ENCODE measurements at regions not wholly inside any gene's neighbourhood (a gene's known extent, or its start where the extent isn't known, plus 50 kb on each side); places are given as distances from the start of the nearest gene placed in this dataset.
"Not testable (repeated sequence)": the region's sequence is repeated elsewhere in the genome, so short reads cannot be mapped to it uniquely, and the experiment has no call there.

- no peak for DNase-seq
Measured at GRCh38 chr4:83981156-83981555, 445.2 kb downstream of the GPAT3 start.

GRCh38 chr4:83979773-83980172 is 443.9 kb downstream of the GPAT3 start:
- no peak for DNase-seq

- no peak for DNase-seq
Measured at GRCh38 chr4:83974111-83974780, 438.3 kb downstream of the GPAT3 start.

DNA sequence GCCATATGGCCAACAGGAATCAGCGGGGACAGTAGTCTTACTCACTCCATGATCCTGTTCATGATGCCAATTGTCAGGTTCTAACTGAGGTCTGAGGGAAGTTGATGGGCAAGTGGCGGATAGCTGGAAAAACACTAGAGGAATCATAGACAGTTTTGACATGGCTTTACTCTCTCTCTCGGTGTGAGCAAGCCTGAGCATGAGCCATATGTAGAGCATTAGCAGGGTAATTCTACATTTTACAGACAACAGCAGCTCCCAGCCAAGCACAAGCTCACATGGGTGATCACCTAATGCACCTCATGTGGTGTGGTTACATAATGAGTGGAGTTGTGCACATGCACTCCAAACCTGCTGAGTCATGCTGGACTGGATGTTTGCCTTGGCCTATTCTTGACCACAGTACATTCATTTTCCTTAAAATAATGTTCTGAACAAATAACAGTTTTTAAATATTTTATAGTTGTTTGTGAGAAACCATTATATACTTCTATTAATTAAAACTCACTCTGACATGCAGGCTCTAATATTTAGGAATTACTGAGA is 429.2 kb downstream of the GPAT3 start:
- DNase-seq, result no peak

DNA sequence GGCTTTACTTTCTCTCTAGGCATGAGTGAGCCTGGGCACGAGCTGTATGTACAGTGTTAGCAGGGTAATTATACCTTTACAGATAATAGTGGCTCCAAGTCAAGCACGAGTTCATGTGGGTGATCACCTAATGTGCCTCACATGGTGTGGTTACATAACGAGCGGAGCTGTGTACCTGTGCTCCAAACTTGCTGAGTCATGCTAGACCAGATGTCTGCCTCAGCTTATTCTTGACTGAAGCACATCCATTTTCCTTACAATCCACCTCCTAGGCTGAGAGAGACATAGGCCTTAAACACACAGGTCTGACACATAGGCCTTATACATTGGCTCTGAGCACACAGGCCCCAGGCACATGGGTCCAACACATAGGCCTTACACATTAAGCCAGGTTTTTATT is 426.6 kb downstream of the GPAT3 start:
- no peak for DNase-seq

DNA sequence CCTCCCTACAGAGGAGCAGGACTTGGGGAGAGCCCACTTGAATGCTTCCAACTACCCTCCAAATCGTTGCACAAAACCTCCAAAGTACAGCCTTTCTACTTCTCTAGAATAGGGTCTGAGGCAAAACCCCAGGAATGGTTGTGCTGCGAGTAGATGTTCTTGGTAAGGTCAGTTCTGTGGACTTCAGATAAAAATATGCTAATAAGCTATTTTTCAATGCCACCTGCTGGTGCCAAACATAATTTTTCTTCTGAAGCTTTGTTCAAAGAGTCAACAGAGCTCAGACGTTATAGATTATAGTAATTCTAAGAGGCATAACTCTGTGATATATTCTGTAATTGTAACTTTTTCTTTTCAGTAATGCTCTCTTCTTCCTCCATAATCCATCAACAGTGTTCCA is 425.7 kb downstream of the GPAT3 start:
- DNase-seq, result no peak

GRCh38 chr4:83959160-83959559 is 423.3 kb downstream of the GPAT3 start:
- no peak for DNase-seq

DNA sequence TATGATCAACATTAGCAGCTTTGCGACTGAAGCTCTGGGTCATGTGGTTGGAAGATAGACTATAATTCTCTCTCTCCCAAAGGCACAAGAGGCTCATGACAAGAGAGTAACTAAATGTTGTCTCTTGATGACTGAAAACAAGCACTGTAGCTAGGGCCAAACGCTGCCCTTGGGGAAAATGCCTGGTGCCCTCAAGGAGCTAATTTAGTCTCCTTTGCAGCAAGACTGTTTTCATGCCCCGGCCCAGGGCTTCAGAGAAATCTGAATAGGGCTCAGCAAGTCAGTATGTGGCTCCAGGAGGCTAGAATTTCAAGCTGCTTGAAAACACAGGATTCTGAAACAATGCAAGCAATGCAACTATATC is 411.9 kb downstream of the GPAT3 start:
- DNase-seq, result no peak

- no peak for DNase-seq
Measured at GRCh38 chr4:83947125-83947829, 411.4 kb downstream of the GPAT3 start.

DNA sequence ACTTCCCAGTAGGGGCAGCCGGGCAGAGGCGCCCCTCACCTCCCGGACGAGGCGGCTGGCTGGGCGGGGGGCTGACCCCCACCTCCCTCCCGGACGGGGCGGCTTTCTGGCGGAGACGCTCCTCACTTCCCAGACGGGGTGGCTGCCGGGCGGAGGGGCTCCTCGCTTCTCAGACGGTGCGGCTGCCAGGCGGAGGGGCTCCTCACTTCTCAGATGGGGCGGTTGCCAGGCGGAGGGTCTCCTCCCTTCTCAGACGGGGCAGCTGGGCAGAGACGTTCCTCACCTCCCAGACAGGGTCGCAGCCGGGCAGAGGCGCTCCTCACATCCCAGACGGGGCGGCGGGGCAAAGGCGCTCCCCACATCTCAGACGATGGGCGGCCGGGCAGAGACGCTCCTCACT is 407.8 kb downstream of the GPAT3 start:
- DNase-seq, result not testable (repeated sequence)

DNA sequence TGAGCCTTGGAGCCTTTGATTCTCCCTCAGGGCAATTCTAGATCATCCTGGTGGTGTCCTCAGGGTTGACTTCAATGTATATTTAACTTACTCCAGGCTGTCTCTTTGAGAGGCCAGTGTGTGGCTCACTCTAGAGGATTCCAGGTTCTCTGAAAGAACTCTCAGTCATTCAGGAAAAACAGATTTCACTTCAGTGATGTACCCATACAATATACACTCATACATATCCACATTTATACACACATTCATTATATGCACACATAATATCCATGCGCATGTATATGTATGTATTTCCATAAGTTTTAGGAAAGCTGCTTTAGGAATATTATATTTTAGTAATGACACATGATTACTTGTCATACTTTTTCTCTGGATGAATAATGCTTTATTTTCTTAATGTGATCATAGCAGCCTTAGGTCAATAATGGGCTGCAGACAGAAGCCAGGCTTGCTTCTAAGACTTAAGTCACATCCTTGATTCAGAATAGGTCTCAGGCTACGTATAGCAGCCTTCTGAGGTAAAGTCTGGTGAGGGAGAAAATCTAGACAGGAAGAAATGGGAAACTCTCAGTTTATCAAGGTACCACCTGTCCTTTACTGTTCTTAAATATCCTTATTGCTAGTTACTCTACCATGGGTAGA is 397.0 kb downstream of the GPAT3 start:
- DNase-seq, result no peak

GRCh38 chr4:83931659-83932438 is 395.9 kb downstream of the GPAT3 start:
- no peak for DNase-seq

DNA sequence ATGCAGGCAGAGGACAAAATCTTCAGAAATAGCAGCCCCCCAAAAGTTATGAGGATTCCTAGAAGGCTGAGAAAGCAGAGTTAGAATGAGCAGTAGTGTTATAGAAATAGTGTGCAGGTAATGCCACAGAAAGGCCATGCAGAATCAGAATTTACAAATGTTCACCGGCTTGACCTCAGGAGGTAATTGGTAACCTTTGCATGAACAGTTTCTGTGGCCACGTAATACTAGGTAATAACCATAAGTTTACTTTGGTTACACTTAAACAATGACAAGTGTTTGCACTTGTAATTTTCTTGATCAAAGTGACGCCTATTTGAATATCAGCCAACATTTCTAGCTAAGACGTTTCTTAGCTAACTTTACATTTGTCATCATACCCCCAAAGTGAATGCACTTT is 393.6 kb downstream of the GPAT3 start:
- DNase-seq, result no peak

DNA sequence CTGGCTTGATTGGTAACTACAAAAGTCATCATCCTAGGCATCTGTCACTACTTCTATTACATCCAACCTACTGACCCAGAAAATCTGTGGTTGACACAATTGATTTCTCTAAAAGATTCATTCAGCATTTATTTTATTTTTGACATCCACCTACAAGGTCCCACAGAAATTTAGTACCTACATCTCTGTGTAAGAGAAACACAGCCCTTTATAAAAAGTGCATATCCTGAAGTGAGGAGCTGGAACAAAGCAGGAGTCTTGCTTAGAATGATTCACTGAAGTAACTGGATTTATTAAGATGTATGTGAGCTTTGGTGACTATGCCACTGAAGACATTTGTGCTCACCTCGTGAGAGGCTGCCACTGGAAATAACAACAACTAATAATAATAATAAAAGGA is 391.0 kb downstream of the GPAT3 start:
- no peak for DNase-seq

DNA sequence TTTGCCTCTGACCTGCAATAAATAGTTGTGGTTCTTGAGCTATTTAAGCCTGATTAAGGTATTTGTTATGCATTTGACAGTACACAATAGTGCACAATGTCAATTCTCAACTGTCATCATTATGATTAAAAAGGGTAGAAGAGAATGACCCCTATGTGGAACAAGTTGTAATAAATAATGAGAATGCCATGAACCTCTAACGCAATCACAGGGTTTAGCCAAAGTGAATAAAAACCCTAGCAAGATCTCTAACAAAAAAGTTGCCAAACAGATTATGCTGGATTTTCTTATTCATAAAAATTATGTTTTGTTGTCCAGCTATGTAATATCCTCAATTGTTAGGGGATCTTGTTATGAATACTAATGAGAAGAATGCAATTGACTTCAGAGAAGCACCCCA is 387.4 kb downstream of the GPAT3 start:
- DNase-seq, result no peak

DNA sequence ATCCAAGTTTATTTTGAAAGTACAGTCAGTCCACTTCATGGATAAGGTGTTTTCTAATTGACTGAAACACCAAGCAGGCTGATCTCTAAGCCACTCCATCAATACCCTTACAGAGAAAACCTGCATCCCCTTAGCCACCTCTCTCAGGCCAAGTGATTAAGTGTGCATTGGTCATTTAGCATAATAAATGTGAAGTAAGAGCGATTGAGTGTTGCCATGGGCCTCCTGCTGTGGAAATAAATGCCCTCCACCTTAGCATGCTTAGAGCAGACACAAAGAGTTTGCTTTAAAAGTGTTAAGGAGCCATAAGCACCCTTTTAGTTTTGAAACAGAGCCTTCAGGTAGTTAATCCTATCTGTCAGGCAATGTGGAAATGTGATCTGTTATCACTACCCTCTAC is 386.5 kb downstream of the GPAT3 start:
- DNase-seq, result no peak

GRCh38 chr4:83921124-83921523 is 385.2 kb downstream of the GPAT3 start:
- no peak for DNase-seq

- no peak for DNase-seq
Measured at GRCh38 chr4:83920375-83920774, 384.5 kb downstream of the GPAT3 start.

DNA sequence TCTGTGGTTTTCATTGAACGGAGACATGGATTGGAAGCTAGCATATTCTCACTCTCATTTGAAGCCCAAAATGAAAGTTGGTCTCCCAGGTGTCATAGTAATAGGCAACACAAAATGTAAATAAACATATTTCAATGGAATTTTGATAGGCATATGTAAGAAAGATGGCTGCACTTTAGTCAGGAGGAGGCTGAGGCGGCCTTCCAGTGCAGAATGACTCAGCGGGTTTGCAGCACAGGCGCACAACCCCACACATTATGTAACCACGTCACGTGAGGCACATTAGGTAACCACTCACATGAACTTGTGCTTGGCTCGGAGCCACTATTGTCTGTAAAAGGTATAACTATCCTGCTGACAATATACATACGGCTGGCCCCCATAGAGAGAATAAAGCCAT is 381.7 kb downstream of the GPAT3 start:
- DNase-seq, result no peak

GRCh38 chr4:83910693-83911092 is 374.8 kb downstream of the GPAT3 start:
- no peak for DNase-seq

GRCh38 chr4:83906561-83906960 is 370.7 kb downstream of the GPAT3 start:
- DNase-seq, result no peak

- DNase-seq, result no peak
Measured at GRCh38 chr4:83905952-83906351, 370.0 kb downstream of the GPAT3 start.

DNA sequence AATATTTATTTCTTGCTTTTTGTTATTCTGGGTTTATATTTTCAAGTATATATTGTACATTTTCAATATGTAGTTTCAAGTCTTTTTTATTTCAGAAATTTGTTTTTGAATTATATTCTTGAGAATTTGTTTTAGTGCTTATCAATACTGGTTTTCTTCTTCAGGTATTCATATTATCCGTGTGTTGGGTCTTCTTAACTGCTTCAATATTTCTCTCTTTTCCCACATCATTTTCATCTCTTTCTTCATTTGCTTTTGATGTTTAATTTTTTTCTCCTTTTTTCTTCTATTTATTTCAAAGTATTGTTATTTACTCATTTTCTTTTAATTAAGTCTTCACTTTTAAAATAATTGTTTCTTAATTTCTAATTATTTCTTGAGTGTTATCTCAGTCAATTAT is 367.8 kb downstream of the GPAT3 start:
- not testable (repeated sequence) for DNase-seq

All from right forelimb (tissue), 1 donor.